ELR (cell line): ENCODE measurements at regions not wholly inside any gene's neighbourhood (a gene's known extent, or its start where the extent isn't known, plus 50 kb on each side); places are given as distances from the start of the nearest gene placed in this dataset.

Source experiments
- DNase-seq: peaks from one replicate; pipeline ENCODE4 v3.0.0-alpha.2; 2015; ENCODE audit warnings: low read depth

GRCh38 chr3:117762621-117763037 is 1053.0 kb downstream of the TUSC7 start:
- DNase-seq = no peak

- DNase-seq = no peak
These were observed 1054.0 kb downstream of the TUSC7 start for GRCh38 chr3:117763561-117763960.

GRCh38 chr3:117768581-117768980 is 1059.0 kb downstream of the TUSC7 start:
- no peak for DNase-seq

GRCh38 chr3:117774130-117774529 is 1064.6 kb downstream of the TUSC7 start:
- no peak for DNase-seq

GRCh38 chr3:117786349-117786748 is 1076.8 kb downstream of the TUSC7 start:
- DNase-seq = no peak

GRCh38 chr3:117788061-117788460 is 1078.5 kb downstream of the TUSC7 start:
- no peak for DNase-seq

GRCh38 chr3:117788506-117788905 is 1078.9 kb downstream of the TUSC7 start:
- DNase-seq = no peak

GRCh38 chr3:117790235-117790987 is 1080.8 kb downstream of the TUSC7 start:
- no peak for DNase-seq

GRCh38 chr3:117793622-117794265 is 1084.2 kb downstream of the TUSC7 start:
- no peak for DNase-seq

- no peak for DNase-seq
These were observed 1088.6 kb downstream of the TUSC7 start for GRCh38 chr3:117798221-117798620.

- DNase-seq = no peak
These were observed 1089.3 kb downstream of the TUSC7 start for GRCh38 chr3:117798687-117799386.

GRCh38 chr3:117799387-117799735 is 1089.8 kb downstream of the TUSC7 start:
- no peak for DNase-seq

- DNase-seq = no peak
These were observed 1092.3 kb downstream of the TUSC7 start for GRCh38 chr3:117801912-117802239.

GRCh38 chr3:117809186-117810081 is 1099.9 kb downstream of the TUSC7 start:
- no peak for DNase-seq

- no peak for DNase-seq
These were observed 1102.2 kb downstream of the TUSC7 start for GRCh38 chr3:117811786-117812185.

GRCh38 chr3:117814975-117815374 is 1105.4 kb downstream of the TUSC7 start:
- DNase-seq = no peak

GRCh38 chr3:117817103-117817502 is 1107.5 kb downstream of the TUSC7 start:
- no peak for DNase-seq

GRCh38 chr3:117818592-117818991 is 1109.0 kb downstream of the TUSC7 start:
- DNase-seq = no peak

- DNase-seq = peak; percentile 10
These were observed 1111.2 kb downstream of the TUSC7 start for GRCh38 chr3:117820658-117821299.

GRCh38 chr3:117822416-117822815 is 1112.8 kb downstream of the TUSC7 start:
- DNase-seq = no peak

GRCh38 chr3:117836296-117836695 is 1126.7 kb downstream of the TUSC7 start:
- no peak for DNase-seq

- no peak for DNase-seq
These were observed 1127.8 kb downstream of the TUSC7 start for GRCh38 chr3:117837391-117837790.
